Kasumi-1 (cell line): ENCODE measurements at regions not wholly inside any gene's neighbourhood (a gene's known extent, or its start where the extent isn't known, plus 50 kb on each side); places are given as distances from the start of the nearest gene placed in this dataset.
A peak's percentile ranks its signal among the peaks of the same experiment; 100 is the strongest.
"Not testable (repeated sequence)": the region's sequence is repeated elsewhere in the genome, so short reads cannot be mapped to it uniquely, and the experiment has no call there.

ENCODE experiments used
- DNase-seq, 2 experiments: peaks; one replicate each; lab custom pipeline; 2025; lab: John Stamatoyannopoulos, UW

GRCh38 chr12:88889326-88890110 lies 309.2 kb upstream of the KITLG start:
- no peak for DNase-seq

GRCh38 chr12:88884600-88884999 lies 304.3 kb upstream of the KITLG start:
- no peak for DNase-seq

- DNase-seq = no peak
Observed at GRCh38 chr12:88882662-88883061, 302.4 kb upstream of the KITLG start.

GRCh38 chr12:88880051-88880450 lies 299.8 kb upstream of the KITLG start:
- DNase-seq = no peak

GRCh38 chr12:88878295-88878694 lies 298.0 kb upstream of the KITLG start:
- DNase-seq = no peak

- DNase-seq = no peak
Observed at GRCh38 chr12:88876857-88877256, 296.6 kb upstream of the KITLG start.

GRCh38 chr12:88870000-88870737 lies 289.9 kb upstream of the KITLG start:
- no peak for DNase-seq

GRCh38 chr12:88868050-88868449 lies 287.8 kb upstream of the KITLG start:
- DNase-seq = no peak

GRCh38 chr12:88867510-88867909 lies 287.2 kb upstream of the KITLG start:
- DNase-seq = no peak

GRCh38 chr12:88866881-88867280 lies 286.6 kb upstream of the KITLG start:
- no peak for DNase-seq

GRCh38 chr12:88865537-88865936 lies 285.3 kb upstream of the KITLG start:
- no peak for DNase-seq

GRCh38 chr12:88860851-88861250 lies 280.6 kb upstream of the KITLG start:
- DNase-seq = no peak

GRCh38 chr12:88856201-88856600 lies 275.9 kb upstream of the KITLG start:
- no peak for DNase-seq

GRCh38 chr12:88855301-88855700 lies 275.0 kb upstream of the KITLG start:
- no peak for DNase-seq

GRCh38 chr12:88854260-88854659 lies 274.0 kb upstream of the KITLG start:
- no peak for DNase-seq

- DNase-seq = not testable (repeated sequence)
Observed at GRCh38 chr12:88847246-88847645, 267.0 kb upstream of the KITLG start.

GRCh38 chr12:88844426-88844825 lies 264.2 kb upstream of the KITLG start:
- no peak for DNase-seq

- no peak for DNase-seq
Observed at GRCh38 chr12:88842314-88842713, 262.0 kb upstream of the KITLG start.

GRCh38 chr12:88839486-88839885 lies 259.2 kb upstream of the KITLG start:
- no peak for DNase-seq

GRCh38 chr12:88836156-88836555 lies 255.9 kb upstream of the KITLG start:
- DNase-seq = no peak

GRCh38 chr12:88834226-88834625 lies 254.0 kb upstream of the KITLG start:
- no peak for DNase-seq

- no peak for DNase-seq
Observed at GRCh38 chr12:88833641-88834116, 253.4 kb upstream of the KITLG start.

GRCh38 chr12:88828537-88828936 lies 248.3 kb upstream of the KITLG start:
- peak in 1 of 2 experiments; percentile 11 for DNase-seq
